Endothelial cell of umbilical vein (primary cell): ENCODE measurements at regions not wholly inside any gene's neighbourhood (a gene's known extent, or its start where the extent isn't known, plus 50 kb on each side); places are given as distances from the start of the nearest gene placed in this dataset.

Experiments
- CTCF ChIP-seq, 2 donors: IDR thresholded peaks; 1 replicate in 1 of 2; 2 replicates in 1 of 2; pipeline ENCODE4 v1.5.1; 2011; ENCODE audit warnings: low read length in 2 of 2, mild to moderate bottlenecking in 2 of 2, moderate library complexity in 2 of 2, control low read depth in 1 of 2, inconsistent platforms in 1 of 2, low read depth in 1 of 2; ENCODE audit not compliant: insufficient read depth in 1 of 2; ENCODE audit errors: extremely low read depth in 1 of 2
- EZH2 ChIP-seq: IDR thresholded peaks from 2 replicates; pipeline ENCODE4 v1.6.1; 2012; ENCODE audit warnings: borderline replicate concordance, low read depth, mild to moderate bottlenecking, moderate library complexity, low read length, inconsistent platforms; ENCODE audit not compliant: severe bottlenecking
- GATA2 ChIP-seq: IDR thresholded peaks from 2 replicates; pipeline ENCODE4 v1.7.0; 2011; ENCODE audit warnings: low read depth, mild to moderate bottlenecking, moderate library complexity, mixed read lengths, low read length; ENCODE audit not compliant: insufficient read length, insufficient read depth
- MYC ChIP-seq: IDR thresholded peaks from one replicate; pipeline ENCODE4 v1.6.1; 2011; ENCODE audit warnings: mild to moderate bottlenecking, low read depth, low read length
- POLR2A ChIP-seq: IDR thresholded peaks from 2 replicates; pipeline ENCODE4 v1.6.1; 2012; ENCODE audit warnings: low read depth, mild to moderate bottlenecking, control low read depth, low read length

- TF ChIP-seq CTCF (IDR thresholded peaks at IDR 0.05; ENCODE audit: extremely low read depth in 1 of 2, insufficient read depth in 1 of 2, low read depth in 1 of 2, low read length in 2 of 2) (no peak), POLR2A (no peak), EZH2 (no peak), MYC (no peak), GATA2 (no peak)
These were observed 113.6 kb upstream of the CACNA2D3 start for GRCh38 chr3:54008744-54009143.
